ENCODE measurements at regions not wholly inside any gene's neighbourhood (a gene's known extent, or its start where the extent isn't known, plus 50 kb on each side); places are given as distances from the start of the nearest gene placed in this dataset.

- Histone ChIP-seq H3K27me3 (no peaks in the 10 kb centered on the region), H3K9me3 (peaks cover 0 to 4% (median 0%) of the 10 kb centered on the region in 3 donors), H3K36me3 (no peaks in the 10 kb centered on the region), H3K4me1 (no peaks in the 10 kb centered on the region), H3K27ac (no peak overlapping the region), H3K4me3 (no peak overlapping the region)
- TF ChIP-seq CTCF (IDR thresholded peaks at IDR 0.05), result no peak
- no peak for DNase-seq
- intact Hi-C loops (cut with DNase I; ENCODE audit: low total_unique reads), result no loop called here
These were observed 695.9 kb upstream of the GRM3 start for GRCh38 chr7:85947767-85948166.

- no peaks in the 10 kb centered on the region for H3K27me3 ChIP-seq
- no peak for TF ChIP-seq CTCF (IDR thresholded peaks at IDR 0.05)
- H3K27ac ChIP-seq, result no peak overlapping the region
- no peaks in the 10 kb centered on the region for H3K9me3 ChIP-seq
- intact Hi-C loops (cut with DNase I; ENCODE audit: low total_unique reads), result no loop called here
- H3K4me1 ChIP-seq, result no peaks in the 10 kb centered on the region
- DNase-seq, result no peak
- no peak overlapping the region for H3K4me3 ChIP-seq
- H3K36me3 ChIP-seq, result no peaks in the 10 kb centered on the region
These were observed 702.9 kb upstream of the GRM3 start for GRCh38 chr7:85940798-85941197.

- Histone ChIP-seq H3K9me3 (peaks cover 0 to 9% (median 0%) of the 10 kb centered on the region in 3 donors), H3K4me3 (no peak overlapping the region), H3K4me1 (no peaks in the 10 kb centered on the region), H3K36me3 (no peaks in the 10 kb centered on the region), H3K27ac (no peak overlapping the region), H3K27me3 (no peaks in the 10 kb centered on the region)
- TF ChIP-seq CTCF (IDR thresholded peaks at IDR 0.05), result no peak
- intact Hi-C loops (cut with DNase I; ENCODE audit: low total_unique reads), result no loop called here
- no peak for DNase-seq
These were observed 711.8 kb upstream of the GRM3 start for GRCh38 chr7:85931919-85932318.

GRCh38 chr7:85928500-85928899, 715.2 kb upstream of the GRM3 start:
- H3K9me3 ChIP-seq, result peaks cover 0 to 9% (median 0%) of the 10 kb centered on the region in 3 donors
- H3K27ac ChIP-seq, result no peak overlapping the region
- no peak overlapping the region for H3K4me3 ChIP-seq
- intact Hi-C loops (cut with DNase I; ENCODE audit: low total_unique reads), result no loop called here
- no peak for DNase-seq
- no peaks in the 10 kb centered on the region for H3K4me1 ChIP-seq
- no peaks in the 10 kb centered on the region for H3K27me3 ChIP-seq
- no peaks in the 10 kb centered on the region for H3K36me3 ChIP-seq
- no peak for TF ChIP-seq CTCF (IDR thresholded peaks at IDR 0.05)

GRCh38 chr7:85927226-85927625, 716.5 kb upstream of the GRM3 start:
- TF ChIP-seq CTCF (IDR thresholded peaks at IDR 0.05), result no peak
- H3K27me3 ChIP-seq, result no peaks in the 10 kb centered on the region
- no peaks in the 10 kb centered on the region for H3K4me1 ChIP-seq
- no peak overlapping the region for H3K4me3 ChIP-seq
- no peak overlapping the region for H3K27ac ChIP-seq
- no peak for DNase-seq
- H3K9me3 ChIP-seq, result peaks cover 0 to 5% (median 0%) of the 10 kb centered on the region in 3 donors
- intact Hi-C loops (cut with DNase I; ENCODE audit: low total_unique reads), result no loop called here
- H3K36me3 ChIP-seq, result no peaks in the 10 kb centered on the region

GRCh38 chr7:85924062-85924461, 719.6 kb upstream of the GRM3 start:
- intact Hi-C loops (cut with DNase I; ENCODE audit: low total_unique reads), result no loop called here
- Histone ChIP-seq H3K36me3 (no peaks in the 10 kb centered on the region), H3K9me3 (no peaks in the 10 kb centered on the region), H3K27me3 (no peaks in the 10 kb centered on the region), H3K4me1 (no peaks in the 10 kb centered on the region), H3K27ac (no peak overlapping the region), H3K4me3 (no peak overlapping the region)
- TF ChIP-seq CTCF (IDR thresholded peaks at IDR 0.05), result no peak
- no peak for DNase-seq
